IMR-90 (cell line): ENCODE measurements at regions not wholly inside any gene's neighbourhood (a gene's known extent, or its start where the extent isn't known, plus 50 kb on each side); places are given as distances from the start of the nearest gene placed in this dataset.

Experiments used
- CEBPB ChIP-seq: IDR thresholded peaks from 2 replicates; pipeline ENCODE4 v1.6.1; 2012; ENCODE audit warnings: low read depth, low read length, improper control_type of control experiment
- CHD1 ChIP-seq: IDR thresholded peaks from 2 replicates; pipeline ENCODE4 v1.6.1; 2012; ENCODE audit warnings: low read depth, low read length, improper control_type of control experiment
- CTCF ChIP-seq: conservative IDR thresholded peaks from 2 replicates; pipeline ENCODE4 v1.5.1; 2012; ENCODE audit warnings: mild to moderate bottlenecking, low read depth, low read length, improper control_type of control experiment
- FOS ChIP-seq: fragments of 150-350 bp; IDR thresholded peaks from 2 replicates; pipeline ENCODE4 v1.6.1; 2016; ENCODE audit warnings: low read depth, low read length
- MXI1 ChIP-seq: IDR thresholded peaks from 2 replicates; pipeline ENCODE4 v1.6.1; 2012; ENCODE audit warnings: low read depth, mild to moderate bottlenecking, low read length, moderate library complexity, borderline replicate concordance
- USF2 ChIP-seq: fragments of 150-350 bp; IDR thresholded peaks from 2 replicates; pipeline ENCODE4 v1.6.1; 2017; ENCODE audit warnings: mild to moderate bottlenecking, antibody characterized with exemption, low read length, low read depth

- TF ChIP-seq USF2 (no peak), CTCF (no peak), CHD1 (no peak), CEBPB (no peak), MXI1 (no peak), FOS (no peak)
Measured at GRCh38 chr21:28282833-28283232, 709.8 kb downstream of the LTN1 start.
